ENCODE measurements at regions not wholly inside any gene's neighbourhood (a gene's known extent, or its start where the extent isn't known, plus 50 kb on each side); places are given as distances from the start of the nearest gene placed in this dataset.

DNA sequence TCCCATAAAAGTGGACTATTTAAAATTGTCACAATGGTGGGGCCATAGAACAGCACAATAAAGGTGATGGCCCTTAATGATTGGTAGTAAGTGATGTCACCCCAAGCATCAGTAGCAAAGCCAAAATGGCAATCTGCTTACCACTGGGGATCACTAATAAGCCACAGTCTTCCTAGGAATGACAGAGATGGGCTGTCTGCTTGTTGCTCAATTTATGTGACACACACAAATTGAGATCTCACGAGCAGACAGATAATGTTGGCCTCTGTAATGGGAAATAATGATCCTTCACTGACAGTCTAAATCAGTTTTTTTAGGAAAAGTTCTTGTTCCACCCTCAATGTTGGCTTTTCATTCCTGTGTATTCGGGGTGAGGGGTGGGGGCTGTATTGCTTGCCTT, 515.1 kb downstream of the BRD1 start:
- no peak overlapping the region for H3K27ac Mint-ChIP-seq (ENCODE audit: unreplicated experiment)
- TF ChIP-seq, protein P1, sequence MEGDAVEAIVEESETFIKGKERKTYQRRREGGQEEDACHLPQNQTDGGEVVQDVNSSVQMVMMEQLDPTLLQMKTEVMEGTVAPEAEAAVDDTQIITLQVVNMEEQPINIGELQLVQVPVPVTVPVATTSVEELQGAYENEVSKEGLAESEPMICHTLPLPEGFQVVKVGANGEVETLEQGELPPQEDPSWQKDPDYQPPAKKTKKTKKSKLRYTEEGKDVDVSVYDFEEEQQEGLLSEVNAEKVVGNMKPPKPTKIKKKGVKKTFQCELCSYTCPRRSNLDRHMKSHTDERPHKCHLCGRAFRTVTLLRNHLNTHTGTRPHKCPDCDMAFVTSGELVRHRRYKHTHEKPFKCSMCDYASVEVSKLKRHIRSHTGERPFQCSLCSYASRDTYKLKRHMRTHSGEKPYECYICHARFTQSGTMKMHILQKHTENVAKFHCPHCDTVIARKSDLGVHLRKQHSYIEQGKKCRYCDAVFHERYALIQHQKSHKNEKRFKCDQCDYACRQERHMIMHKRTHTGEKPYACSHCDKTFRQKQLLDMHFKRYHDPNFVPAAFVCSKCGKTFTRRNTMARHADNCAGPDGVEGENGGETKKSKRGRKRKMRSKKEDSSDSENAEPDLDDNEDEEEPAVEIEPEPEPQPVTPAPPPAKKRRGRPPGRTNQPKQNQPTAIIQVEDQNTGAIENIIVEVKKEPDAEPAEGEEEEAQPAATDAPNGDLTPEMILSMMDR (conservative IDR thresholded peaks at IDR 0.05) = no peak
- no peaks in the 10 kb centered on the region for H3K36me3 Mint-ChIP-seq (ENCODE audit: low read depth)
- peaks cover 30% of the 10 kb centered on the region for H3K27me3 Mint-ChIP-seq (ENCODE audit: low read depth)
- H3K9me3 Mint-ChIP-seq = no peaks in the 10 kb centered on the region
- H3K4me1 Mint-ChIP-seq = no peaks in the 10 kb centered on the region
- H3K4me3 Mint-ChIP-seq = no peak overlapping the region
- DNase-seq (ENCODE audit: low read depth, low spot score) = no peak

DNA sequence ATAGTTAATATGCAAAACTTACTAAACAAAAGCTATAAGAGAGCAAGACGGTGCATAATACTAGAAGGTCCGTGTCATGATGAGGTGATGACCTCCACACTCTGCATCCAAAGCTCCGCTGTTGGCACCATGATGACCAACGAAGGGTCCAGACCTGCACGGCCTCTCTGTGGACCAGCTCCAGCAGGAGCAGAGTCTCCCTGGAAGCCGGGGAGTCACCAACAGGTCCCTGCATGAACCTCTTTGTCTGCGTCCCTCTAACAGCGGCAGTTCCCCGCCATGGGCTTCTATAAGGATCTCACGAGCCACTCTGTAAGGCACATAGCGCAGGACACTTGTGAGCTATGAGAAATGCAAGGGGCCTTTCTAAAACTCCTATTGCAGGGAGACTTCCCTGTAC, 517.3 kb downstream of the BRD1 start:
- no peak overlapping the region for H3K4me3 Mint-ChIP-seq
- H3K27me3 Mint-ChIP-seq (ENCODE audit: low read depth) = peaks cover 14% of the 10 kb centered on the region
- H3K9me3 Mint-ChIP-seq = no peaks in the 10 kb centered on the region
- DNase-seq (ENCODE audit: low read depth, low spot score) = no peak
- no peak overlapping the region for H3K27ac Mint-ChIP-seq (ENCODE audit: unreplicated experiment)
- no peaks in the 10 kb centered on the region for H3K36me3 Mint-ChIP-seq (ENCODE audit: low read depth)
- TF ChIP-seq, protein P1 (conservative IDR thresholded peaks at IDR 0.05) = no peak
- H3K4me1 Mint-ChIP-seq = no peaks in the 10 kb centered on the region

DNA sequence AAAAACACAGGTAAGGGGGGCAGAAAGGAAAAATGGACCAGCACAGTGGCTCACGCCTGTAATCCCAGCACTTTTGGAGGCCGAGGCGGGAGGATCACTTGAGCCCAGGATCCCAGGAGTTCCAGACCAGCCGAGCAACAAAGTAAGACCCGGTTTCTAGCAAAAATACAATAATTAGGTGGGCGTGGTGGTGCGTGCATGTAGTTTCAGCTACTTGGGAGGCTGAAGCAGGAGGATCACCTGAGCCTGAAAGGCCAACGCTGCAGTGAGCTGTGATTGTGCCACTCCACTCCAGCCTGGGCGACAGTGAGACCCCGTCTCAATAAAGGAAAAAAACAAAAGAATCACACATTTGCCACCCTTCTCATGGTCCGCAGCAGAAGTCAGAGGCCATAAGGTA, 519.4 kb downstream of the BRD1 start:
- Mint-ChIP-seq H3K4me1 (no peaks in the 10 kb centered on the region), H3K27ac (ENCODE audit: unreplicated experiment) (no peak overlapping the region), H3K9me3 (no peaks in the 10 kb centered on the region), H3K27me3 (ENCODE audit: low read depth) (peaks cover 7% of the 10 kb centered on the region), H3K4me3 (no peak overlapping the region), H3K36me3 (ENCODE audit: low read depth) (no peaks in the 10 kb centered on the region)
- DNase-seq (ENCODE audit: low read depth, low spot score) = no peak
- TF ChIP-seq, protein P1 (conservative IDR thresholded peaks at IDR 0.05) = no peak

DNA sequence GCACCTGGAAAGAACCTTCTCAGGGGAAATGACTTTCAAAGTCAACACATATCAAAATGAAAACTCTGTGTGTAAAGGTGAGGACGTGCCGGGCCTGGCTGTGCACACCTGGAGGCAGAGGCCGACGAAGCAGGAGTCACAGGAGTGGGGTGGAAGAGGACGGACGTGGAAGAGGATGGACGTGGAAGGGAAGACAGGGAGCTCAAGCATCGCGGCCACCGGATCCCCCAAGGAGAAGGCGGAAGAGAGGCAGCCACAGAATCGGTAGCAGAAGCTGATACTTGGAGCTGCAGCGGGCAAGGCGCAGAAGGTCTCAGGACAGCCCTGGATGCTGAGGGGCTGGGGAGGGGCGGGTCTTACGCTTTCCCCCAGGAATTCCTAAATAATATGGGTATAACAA, 519.8 kb downstream of the BRD1 start:
- no peaks in the 10 kb centered on the region for H3K4me1 Mint-ChIP-seq
- TF ChIP-seq, protein P1 (conservative IDR thresholded peaks at IDR 0.05) = no peak
- no peaks in the 10 kb centered on the region for H3K36me3 Mint-ChIP-seq (ENCODE audit: low read depth)
- no peak overlapping the region for H3K27ac Mint-ChIP-seq (ENCODE audit: unreplicated experiment)
- no peak overlapping the region for H3K4me3 Mint-ChIP-seq
- peaks cover 3% of the 10 kb centered on the region for H3K27me3 Mint-ChIP-seq (ENCODE audit: low read depth)
- no peaks in the 10 kb centered on the region for H3K9me3 Mint-ChIP-seq
- no peak for DNase-seq (ENCODE audit: low read depth, low spot score)

DNA sequence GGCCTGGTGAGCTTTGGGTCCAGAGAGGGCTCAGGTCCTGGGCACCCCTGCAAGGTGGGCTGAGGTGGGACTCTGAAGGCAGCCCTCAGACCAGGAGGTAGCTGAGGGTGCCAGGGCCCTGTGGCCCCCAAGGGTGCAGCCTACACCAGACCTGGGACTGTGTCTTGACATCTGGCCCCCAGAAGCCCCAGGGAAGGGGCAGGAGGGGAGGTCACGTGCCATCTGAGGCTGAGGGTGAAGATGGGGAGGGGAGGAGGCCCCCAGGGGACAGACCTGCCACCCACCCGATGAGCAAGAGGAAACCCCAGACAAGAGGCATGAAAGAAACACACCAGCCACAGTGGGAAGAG, 520.2 kb downstream of the BRD1 start:
- DNase-seq (ENCODE audit: low read depth, low spot score) = no peak
- H3K27ac Mint-ChIP-seq (ENCODE audit: unreplicated experiment) = no peak overlapping the region
- no peak overlapping the region for H3K4me3 Mint-ChIP-seq
- no peaks in the 10 kb centered on the region for H3K36me3 Mint-ChIP-seq (ENCODE audit: low read depth)
- TF ChIP-seq, protein P1 (conservative IDR thresholded peaks at IDR 0.05) = no peak
- H3K4me1 Mint-ChIP-seq = no peaks in the 10 kb centered on the region
- H3K9me3 Mint-ChIP-seq = no peaks in the 10 kb centered on the region
- H3K27me3 Mint-ChIP-seq (ENCODE audit: low read depth) = peaks cover 3% of the 10 kb centered on the region

Measured in neural crest cell (in vitro differentiated cells).